Activated naive CD4-positive, alpha-beta T cell (primary cell): ENCODE measurements at regions not wholly inside any gene's neighbourhood (a gene's known extent, or its start where the extent isn't known, plus 50 kb on each side); places are given as distances from the start of the nearest gene placed in this dataset.

Experiments
- DNase-seq, 4 experiments: peaks; one replicate each; lab custom pipeline; 2025; lab: John Stamatoyannopoulos, UW

DNA sequence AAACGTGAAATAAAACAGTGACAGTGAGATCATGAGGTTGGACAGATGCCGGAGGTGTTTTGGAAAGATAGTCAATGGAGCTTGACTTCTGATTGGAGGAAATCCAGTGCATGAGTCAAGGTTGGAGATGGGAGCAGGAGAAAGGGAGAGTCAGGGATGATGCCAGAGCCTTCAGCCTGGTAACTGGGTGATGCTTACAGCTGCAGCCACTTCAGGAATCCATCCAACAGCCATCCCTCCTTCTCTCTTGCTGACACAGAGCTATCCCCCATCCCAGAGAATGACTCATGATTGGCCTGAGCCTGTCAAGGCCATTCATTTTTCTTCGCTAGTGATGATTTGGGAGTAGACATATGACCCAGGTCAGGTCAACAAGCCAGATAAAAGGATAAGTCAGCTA lies 112.8 kb downstream of the SAMD5 start:
- no peak for DNase-seq

DNA sequence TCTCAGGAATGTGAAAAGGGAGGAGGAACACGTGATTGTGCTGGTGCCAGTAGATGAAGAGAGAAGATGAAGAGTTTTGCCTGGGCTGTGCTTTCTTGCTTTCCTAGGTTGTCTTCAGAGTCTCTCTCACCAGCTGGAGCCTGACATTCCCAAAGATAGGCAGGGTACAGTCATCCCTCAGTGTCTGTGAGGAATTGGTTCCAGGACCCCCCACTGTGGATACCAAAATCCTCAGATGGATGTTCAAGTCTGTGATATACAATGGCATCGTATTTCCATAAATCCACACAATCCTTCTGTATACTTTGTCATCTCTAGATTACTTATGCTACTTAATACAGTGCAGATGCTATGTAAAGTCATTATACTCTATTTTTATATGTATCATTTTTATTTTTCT lies 113.5 kb downstream of the SAMD5 start:
- DNase-seq = no peak

DNA sequence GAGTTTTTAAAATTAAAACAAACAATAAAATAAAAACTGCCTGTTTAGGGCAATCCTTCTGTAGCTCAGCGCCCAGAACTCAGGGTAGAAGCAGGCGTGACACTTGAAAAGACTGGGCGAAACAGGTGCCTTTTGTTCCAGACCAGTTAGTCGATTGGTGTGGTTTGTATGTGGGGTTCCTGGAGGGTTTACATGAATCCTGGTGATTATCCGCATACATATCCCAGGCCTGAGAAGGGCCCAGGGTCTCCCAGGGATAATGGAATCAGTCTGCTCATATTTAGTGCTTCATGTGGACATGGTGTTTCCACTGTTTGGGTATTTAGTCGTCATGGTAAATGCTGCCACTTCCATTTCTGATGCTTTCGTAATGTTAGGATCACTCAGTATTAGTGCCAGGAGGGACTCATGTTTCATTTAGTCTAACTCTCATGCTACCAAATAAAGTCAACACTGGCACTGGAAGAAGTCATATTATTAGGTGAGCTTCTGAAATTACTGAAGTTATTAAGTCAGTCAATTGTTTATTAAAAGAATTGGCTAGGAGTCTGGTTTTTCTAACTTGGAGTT lies 116.5 kb downstream of the SAMD5 start:
- no peak for DNase-seq

DNA sequence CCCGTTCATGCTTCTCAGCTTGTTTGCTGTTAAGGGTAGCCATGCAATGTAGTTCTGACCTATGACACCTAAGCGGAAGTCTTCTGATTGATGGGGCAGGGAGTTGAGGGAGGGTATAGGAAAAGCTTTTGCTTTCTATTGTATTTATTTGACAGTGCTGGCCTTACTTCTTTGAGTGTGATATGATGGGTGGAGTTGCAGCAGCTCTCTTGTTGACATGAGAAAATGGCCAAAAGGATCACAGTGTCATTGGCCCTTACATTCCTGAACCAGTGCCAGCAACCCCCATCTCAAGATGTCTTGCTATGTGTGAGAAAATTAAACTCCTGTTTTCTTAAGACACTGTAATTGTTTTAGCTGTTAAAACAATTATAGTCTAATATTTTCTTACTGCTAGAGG lies 117.5 kb downstream of the SAMD5 start:
- no peak for DNase-seq

DNA sequence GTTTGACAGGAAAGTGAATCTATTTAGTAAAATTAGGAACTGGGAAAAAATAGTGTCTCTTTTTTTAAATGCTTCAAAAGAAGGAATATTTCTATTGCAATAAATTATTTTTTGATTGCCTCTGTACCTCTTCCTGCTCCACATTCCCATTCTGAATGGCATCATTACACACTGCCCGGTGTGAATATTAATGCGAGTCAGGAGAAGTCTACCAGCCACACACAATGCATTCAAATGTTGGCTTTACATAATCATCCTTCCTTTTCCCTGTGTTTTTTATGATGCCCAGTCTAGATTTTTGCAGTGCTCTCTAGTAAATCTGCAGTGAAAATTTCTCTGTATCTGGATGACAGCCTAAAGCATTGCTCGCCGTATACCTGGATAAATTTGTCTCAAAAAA lies 118.9 kb downstream of the SAMD5 start:
- no peak for DNase-seq

DNA sequence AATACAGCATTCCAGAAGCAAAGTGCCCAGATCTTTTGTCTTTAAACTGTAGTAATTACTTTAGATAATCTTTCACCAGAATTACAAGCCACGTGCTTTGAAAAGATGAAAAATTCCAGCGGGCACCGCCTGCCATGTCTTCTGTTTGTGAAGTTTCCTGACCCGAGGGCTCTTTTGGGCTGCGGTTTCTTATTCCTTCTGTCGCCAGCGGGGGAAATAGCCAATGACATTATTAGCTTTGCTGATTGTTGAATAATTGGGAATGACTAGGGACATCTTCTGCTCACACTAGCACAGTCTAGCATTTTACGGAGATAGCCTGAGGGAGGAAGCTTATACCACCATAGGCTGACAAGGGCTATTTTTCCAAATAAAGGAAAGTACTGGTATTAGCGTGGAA lies 124.7 kb downstream of the SAMD5 start:
- no peak for DNase-seq

DNA sequence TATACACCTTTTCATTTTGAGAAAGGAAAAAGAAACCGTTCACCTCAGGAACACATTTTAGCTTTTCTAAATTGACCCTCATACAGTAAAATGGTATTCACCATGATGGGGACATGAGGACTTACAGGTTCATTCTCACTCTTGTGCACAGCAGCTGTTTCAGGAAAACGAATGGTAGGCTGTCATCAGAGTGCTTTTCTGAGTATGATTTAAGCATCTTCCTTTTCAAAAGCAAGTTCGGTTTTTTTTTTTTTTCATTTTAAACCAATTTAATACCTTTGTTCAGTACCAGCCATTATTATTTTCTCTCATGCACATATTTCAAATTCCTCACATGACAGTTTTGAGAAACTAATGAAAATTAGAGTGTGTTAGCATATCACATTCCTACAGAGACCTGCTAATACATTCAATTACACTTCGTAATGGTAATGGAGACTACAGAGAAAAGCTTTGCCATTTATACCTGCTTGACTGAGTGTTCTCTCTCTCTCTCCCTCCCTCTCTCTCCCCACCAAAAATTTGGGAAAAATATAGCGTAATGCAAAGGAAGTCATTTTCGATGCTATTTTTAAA lies 129.2 kb downstream of the SAMD5 start:
- DNase-seq = no peak

DNA sequence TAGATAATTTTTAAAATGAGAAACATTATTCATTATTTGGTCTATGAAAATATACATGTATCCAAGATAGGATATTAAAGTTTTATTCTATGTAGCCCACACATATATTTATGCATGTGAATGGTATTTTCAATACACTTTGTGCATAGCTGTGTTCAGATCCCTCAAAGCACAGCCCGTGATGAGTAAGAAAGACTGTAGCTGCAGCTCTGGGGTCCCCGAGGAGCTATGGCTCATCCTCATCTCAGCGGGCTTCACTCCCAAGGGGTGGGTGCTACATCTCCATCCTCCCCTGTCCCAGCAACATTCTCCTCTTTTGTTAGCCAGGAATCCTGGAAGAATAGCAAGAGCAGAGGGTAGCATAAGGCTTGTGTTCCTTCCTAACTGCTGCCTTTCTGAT lies 130.8 kb downstream of the SAMD5 start:
- no peak for DNase-seq

DNA sequence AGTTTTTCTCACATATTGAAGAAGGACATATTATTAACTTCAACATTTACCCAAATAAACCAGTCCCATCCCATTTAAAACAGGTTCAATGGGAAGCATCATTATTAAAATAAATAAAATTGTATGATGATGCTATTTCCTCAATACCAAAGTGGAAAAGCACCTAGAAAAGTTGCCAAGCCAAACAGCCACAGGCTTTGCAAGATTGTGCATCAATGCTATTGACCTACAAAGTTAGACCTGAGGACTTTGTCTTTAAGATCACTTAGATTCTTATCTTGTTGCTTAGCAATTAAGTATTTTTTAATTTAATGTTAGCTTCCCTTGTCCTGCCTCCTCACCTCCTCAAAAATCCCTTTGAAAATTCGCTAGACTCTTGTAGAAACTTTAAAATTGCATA lies 132.1 kb downstream of the SAMD5 start:
- DNase-seq = no peak

DNA sequence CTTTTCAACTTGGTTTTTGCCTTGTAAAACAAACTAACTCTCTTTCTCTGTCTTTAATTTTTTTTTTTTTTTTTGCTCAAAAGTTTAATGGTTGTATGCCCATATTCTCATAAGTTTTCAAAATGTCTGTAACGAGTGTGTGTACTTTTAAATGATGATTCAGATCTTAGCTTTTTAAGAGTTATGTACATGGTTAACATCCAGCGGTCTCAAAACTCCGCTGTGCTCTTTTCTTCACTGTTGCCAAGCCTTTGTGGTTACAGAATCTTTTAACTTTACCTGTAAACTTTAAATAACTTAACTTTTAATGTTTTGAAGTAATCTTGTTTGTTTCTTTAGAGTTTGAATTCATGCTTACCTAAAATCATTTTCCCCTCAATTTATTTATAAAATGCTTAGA lies 133.0 kb downstream of the SAMD5 start:
- no peak for DNase-seq

DNA sequence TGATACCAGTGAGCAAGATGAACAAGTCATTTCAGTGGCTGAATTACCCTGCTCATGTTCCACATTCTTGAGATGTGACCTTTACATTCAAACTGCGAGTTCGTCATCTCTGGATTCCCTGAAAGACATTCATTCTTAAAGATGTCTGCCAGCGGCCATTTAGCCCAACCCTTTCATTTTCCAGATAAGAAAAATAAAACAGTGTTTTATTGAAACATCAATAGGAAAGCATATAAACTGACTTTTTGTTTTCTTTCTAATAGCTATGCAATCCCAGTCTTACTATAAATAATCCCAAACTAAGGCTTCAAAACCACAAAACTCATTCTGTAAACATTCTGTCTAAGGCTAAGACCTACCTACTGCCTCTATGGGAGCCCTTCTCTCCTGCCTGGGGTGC lies 134.0 kb downstream of the SAMD5 start:
- DNase-seq = no peak

DNA sequence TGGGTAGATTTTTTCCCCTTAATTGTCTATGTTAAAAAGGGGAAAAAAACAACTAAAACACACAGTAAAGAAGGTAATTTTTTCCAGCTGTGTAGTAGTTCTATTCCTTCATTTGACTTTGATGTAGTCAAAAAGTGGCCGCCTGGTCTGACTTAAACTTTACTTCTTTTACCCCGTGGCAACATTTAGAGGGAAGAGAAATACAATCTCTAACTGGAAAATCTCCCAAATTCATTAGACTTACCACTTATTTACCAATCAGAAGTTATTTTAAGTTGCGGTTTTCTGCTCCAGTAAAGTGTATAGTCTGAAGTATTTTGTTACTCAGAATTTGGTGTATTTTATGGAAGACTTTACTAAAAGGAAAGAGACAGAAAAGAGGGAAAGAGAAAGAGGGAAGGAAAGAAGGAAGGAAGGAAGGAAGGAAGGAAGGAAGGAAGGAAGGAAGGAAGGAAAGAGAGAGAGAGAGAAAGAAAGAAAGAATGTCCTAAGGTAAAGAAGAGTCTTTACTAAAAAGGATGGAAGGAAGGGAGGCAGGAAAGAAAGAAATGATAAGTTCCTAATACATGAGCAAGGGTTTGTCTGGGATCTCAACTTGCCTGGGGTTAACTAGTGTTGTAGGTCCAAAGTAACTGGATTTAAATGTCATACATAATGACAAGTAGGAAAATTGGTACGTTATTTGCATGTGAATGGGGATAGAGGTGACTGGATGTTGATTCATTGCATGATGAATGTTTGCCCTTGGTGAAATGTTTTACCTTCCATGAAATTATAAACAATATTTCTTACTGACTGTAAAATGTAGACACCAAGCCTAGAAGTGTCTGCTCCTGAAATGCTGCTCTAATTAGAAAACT lies 135.1 kb downstream of the SAMD5 start:
- no peak for DNase-seq

DNA sequence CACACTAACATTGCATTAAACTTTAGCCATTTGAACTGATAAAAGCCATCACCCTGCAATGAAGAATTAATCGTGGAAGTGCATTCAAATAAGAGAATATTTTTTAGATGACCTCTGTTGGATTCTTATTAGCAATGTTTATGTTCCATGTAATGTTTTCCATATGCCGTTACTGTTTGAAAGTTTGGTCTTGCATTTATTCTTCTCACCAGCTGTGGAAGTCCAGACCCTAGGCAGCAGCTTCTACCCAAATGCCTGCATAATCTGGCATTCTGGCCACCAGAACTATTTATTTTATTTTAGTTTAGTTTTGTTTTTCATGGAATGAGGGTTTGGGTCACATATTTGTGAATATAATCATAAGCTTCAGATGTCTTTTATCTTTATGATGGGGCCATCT lies 140.4 kb downstream of the SAMD5 start:
- no peak for DNase-seq

DNA sequence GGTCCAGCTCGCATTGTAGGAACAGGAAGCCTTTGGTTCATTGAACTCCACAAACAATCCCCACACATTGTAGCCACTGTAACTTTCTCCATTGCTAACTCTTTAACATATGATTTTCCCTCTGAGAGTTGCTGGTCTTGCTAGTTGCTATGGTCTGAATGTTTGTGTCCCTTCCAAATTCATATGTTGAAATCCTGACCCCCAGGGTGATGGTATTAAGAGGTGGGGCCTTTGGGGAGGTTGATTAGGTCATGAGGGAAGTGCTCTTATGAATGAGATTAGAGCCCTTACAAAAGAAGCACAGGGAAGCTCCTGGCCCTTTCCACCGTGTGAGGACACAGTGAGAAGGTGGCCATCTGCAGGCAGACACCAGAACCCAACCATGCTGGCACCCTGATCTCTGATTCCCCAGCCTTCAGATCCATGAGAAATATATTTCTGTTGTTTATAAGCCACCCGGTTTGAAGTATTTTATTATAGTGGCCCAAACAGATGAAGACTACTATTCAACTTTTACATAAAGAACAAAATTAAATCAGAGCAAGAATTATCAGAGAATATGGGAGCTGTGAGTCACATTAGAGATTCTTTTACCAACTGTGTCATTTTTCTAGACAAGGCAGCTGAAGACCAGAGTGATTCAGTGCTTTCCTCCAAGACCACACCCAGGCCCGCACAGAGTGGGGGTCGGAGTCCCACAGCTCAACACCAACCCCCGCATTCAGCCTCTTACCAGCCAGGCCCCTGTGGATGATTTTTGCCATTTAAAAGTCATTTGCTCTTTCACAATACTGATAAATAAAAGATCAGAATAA lies 143.0 kb downstream of the SAMD5 start:
- DNase-seq = no peak

DNA sequence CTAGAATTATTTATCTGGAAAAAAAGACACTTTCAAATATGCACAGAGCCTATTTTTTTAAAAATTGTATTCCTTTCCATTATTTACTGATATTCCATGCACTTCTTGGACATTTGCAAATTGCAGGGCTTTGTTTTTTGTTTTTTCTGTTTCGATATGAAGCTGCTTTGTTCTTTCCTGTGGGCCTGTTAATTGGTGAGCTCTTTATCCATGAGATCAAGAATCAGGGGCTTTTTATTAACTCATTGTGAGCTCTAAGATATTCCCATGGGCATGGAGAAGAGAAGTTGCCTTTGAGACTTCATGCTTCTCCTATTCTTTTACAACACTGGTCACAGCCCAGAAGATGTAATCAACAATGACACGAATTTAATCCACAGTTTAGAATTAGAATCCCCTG lies 145.1 kb downstream of the SAMD5 start:
- DNase-seq = no peak

DNA sequence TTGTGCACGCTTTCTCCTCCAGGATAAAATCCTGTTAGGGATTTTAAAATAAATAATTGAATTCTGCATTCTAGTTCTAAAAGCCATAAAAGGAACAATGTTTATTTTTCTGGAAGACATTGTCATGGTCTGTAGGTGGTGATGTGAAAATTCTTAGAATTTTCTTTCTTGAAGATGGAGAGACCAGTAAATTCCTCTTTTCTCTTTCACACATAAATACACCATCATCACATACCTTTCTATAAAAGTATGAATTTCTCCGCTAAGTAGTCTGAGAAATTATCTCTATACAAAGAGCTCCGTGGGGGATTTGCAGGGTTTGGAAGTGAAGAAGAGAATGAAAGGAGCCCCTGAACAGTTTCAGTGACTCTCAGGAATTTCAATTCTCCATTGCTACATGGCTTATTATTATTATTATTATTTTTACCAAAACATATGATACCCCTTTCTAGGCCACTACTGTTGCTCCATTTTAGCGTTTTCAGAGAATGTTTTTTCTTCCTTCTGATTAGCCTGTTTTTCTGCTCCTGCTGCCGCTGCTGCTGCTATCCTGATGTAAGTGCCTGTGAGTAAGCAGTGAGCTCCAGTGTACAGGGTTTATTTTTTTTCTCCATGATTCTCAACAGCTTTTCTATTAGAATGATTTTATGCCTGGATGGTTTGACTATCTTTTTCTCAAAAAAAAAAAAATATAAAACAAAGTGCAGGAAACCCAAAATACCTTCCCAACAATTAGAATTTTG lies 145.8 kb downstream of the SAMD5 start:
- DNase-seq = no peak

DNA sequence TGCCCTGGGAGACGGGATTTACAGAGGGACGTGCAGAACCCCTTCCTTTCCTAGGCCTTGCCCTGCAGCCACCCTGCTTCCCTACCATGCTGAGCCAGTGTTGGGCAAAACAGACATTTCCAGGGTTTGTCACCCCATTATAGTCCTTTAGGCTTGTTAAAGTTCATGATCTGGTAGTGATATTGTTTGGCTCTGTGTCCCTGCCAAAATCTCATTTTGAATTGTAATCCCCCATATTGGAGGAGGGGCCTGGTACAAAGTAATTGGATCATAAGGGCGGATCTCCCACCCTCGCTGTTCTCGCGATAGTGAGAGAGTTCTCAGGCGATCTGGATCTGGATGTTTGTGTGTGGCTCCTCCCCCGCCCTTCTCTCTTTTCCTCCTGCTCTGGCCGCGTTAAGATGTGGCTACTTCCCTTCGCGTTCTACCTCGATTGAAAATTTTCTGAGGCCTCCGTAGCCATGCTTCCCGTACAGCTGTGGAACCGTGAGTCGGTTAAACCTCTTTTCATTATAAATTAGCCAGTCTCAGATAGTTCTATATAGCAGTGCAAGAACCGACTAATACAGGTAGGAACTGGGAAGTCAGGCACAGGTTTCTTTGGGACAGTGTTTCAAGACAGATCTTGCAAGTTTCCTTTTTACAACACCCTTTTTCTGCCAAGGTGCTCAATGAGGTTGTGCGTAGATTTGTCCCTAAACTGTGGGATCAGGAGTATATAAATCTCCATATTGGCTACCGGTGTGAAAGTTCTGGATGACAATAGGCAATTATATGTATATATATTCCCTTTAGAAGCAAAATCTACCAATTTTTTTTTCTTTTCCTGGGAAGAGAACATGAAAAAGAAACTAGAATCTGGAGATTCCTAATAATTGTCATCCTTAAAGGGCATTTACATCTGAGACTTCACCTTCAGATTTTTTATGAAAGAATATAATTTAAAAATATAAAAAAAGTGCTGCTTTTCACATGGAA lies 152.1 kb downstream of the SAMD5 start:
- no peak for DNase-seq

DNA sequence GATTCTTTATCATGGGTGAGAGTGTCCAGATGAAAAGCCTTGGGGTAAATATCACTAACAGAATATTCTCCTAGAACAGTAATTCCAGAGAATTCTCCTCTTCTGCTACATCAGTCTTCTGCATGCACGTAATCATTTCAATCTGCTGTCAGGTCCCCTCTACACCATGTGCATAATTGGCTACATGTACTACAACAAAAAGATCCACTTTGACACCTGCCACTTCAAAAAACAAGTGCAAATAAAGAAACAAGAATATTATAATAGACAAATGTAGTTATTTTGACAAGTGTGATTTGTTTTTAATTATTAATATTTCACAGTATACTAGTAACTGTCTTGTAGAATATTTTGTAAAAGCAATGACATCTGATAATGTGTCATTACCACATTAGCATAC lies 154.2 kb downstream of the SAMD5 start:
- DNase-seq = no peak

DNA sequence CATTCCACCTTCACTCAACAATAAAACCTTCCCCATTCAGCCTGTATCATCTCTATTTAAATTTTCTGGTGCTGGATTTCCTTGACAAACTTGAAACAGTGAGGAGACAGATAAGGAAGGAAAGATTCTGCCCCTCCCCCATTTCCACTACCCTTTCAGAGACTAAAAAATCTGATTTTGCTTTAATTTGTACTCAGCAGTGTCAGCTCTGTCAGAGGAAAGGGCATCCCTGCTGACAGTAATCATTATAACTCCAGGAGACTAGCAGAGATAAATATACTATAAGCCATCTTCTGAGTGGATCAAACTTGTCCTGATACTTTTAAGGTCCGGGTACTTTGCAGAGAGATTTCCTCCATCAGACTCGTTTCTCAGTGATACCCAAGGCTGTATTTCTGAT lies 155.6 kb downstream of the SAMD5 start:
- no peak for DNase-seq

DNA sequence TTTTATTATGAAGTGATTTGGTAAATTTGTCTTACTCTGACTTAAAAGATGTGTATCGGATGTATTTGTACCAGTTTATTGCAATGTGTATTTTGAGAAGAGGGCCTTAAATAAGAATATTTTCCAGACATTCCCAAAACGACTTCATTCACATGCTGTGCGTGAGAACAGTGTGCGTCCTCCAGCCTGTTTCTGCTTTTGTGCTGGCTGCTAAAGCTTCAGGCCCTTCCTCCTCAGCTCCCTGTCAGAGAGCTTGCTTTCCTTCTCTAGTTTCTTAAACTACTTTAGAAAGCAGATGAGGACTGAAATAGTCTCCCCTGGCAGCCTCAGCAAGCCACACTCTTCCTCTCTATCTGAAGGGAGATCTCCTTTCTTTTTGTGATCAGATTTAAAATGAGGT lies 157.8 kb downstream of the SAMD5 start:
- no peak for DNase-seq

DNA sequence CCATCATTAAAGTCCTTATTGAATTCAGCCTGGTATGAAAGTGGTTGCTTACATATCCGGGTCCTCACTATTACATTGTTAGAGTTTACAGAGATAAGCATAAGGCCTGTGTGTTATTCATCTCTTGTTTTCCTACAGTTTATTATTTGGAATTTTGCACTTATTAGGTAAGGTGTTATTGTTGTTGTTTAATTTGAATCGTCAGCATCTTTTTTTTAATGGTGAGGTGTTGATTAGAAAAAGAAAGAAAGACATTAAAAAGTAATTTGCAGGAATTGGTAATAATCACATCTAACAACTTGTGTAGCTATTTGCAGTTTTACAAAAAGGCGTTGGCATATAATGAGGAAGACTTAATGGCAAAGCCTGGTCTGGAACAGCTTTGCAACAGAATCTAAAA lies 158.6 kb downstream of the SAMD5 start:
- no peak for DNase-seq
